ENCODE measurements at regions not wholly inside any gene's neighbourhood (a gene's known extent, or its start where the extent isn't known, plus 50 kb on each side); places are given as distances from the start of the nearest gene placed in this dataset.

- DNase-seq = no peak
Observed at GRCh38 chr1:219391297-219391696, 217.6 kb downstream of the LYPLAL1 start.

GRCh38 chr1:219387211-219387610 lies 213.5 kb downstream of the LYPLAL1 start:
- DNase-seq = no peak

- no peak for DNase-seq
Observed at GRCh38 chr1:219385787-219386427, 212.2 kb downstream of the LYPLAL1 start.

- no peak for DNase-seq
Observed at GRCh38 chr1:219383281-219383680, 209.6 kb downstream of the LYPLAL1 start.

- DNase-seq = no peak
Observed at GRCh38 chr1:219381396-219381795, 207.7 kb downstream of the LYPLAL1 start.

GRCh38 chr1:219380463-219380862 lies 206.8 kb downstream of the LYPLAL1 start:
- no peak for DNase-seq

GRCh38 chr1:219379691-219380090 lies 206.0 kb downstream of the LYPLAL1 start:
- no peak for DNase-seq

GRCh38 chr1:219374636-219375035 lies 201.0 kb downstream of the LYPLAL1 start:
- no peak for DNase-seq

GRCh38 chr1:219374046-219374566 lies 200.4 kb downstream of the LYPLAL1 start:
- no peak for DNase-seq

- no peak for DNase-seq
Observed at GRCh38 chr1:219373616-219373935, 199.9 kb downstream of the LYPLAL1 start.

GRCh38 chr1:219372916-219373615 lies 199.4 kb downstream of the LYPLAL1 start:
- DNase-seq = no peak

GRCh38 chr1:219371471-219371870 lies 197.8 kb downstream of the LYPLAL1 start:
- DNase-seq = no peak

- no peak for DNase-seq
Observed at GRCh38 chr1:219367496-219367895, 193.8 kb downstream of the LYPLAL1 start.

GRCh38 chr1:219365451-219365850 lies 191.8 kb downstream of the LYPLAL1 start:
- no peak for DNase-seq

GRCh38 chr1:219362702-219363101 lies 189.0 kb downstream of the LYPLAL1 start:
- DNase-seq = no peak

- no peak for DNase-seq
Observed at GRCh38 chr1:219359126-219359525, 185.4 kb downstream of the LYPLAL1 start.

GRCh38 chr1:219358080-219358479 lies 184.4 kb downstream of the LYPLAL1 start:
- DNase-seq = no peak

- DNase-seq = no peak
Observed at GRCh38 chr1:219354962-219355361, 181.3 kb downstream of the LYPLAL1 start.

GRCh38 chr1:219352961-219353651 lies 179.4 kb downstream of the LYPLAL1 start:
- no peak for DNase-seq

- no peak for DNase-seq
Observed at GRCh38 chr1:219350172-219350931, 176.7 kb downstream of the LYPLAL1 start.

GRCh38 chr1:219347921-219348391 lies 174.3 kb downstream of the LYPLAL1 start:
- DNase-seq = no peak

GRCh38 chr1:219347376-219347775 lies 173.7 kb downstream of the LYPLAL1 start:
- no peak for DNase-seq

GRCh38 chr1:219345953-219346352 lies 172.3 kb downstream of the LYPLAL1 start:
- DNase-seq = no peak

Data from activated CD4-positive, CD25-positive, alpha-beta regulatory T cell (primary cell).